ENCODE measurements at regions not wholly inside any gene's neighbourhood (a gene's known extent, or its start where the extent isn't known, plus 50 kb on each side); places are given as distances from the start of the nearest gene placed in this dataset.
"Not testable (repeated sequence)": the region's sequence is repeated elsewhere in the genome, so short reads cannot be mapped to it uniquely, and the experiment has no call there.

GRCh38 chr5:57002959-57003485 lies 51.1 kb upstream of the MIER3 start:
- Histone ChIP-seq H3K36me3 (ENCODE audit: insufficient read depth, low read length) (no peaks in the 10 kb centered on the region), H3K9ac (ENCODE audit: low read length) (no peak overlapping the region), H3K79me2 (ENCODE audit: insufficient read depth, low read length) (no peaks in the 10 kb centered on the region), H4K20me1 (ENCODE audit: insufficient read depth, low read length) (no peaks in the 10 kb centered on the region), H3K4me2 (ENCODE audit: low read length) (no peak overlapping the region), H3K27me3 (ENCODE audit: insufficient read depth, low read length) (no peaks in the 10 kb centered on the region), H2AFZ (ENCODE audit: low read length) (no peak overlapping the region), H3F3A (ENCODE audit: insufficient read depth, low read length) (no peaks in the 10 kb centered on the region), H3K27ac (ENCODE audit: low read depth, low read length, poor library complexity, severe bottlenecking) (no peak overlapping the region), H3K4me1 (ENCODE audit: insufficient read depth, low read length, severe bottlenecking) (no peaks in the 10 kb centered on the region), H3K4me3 (ENCODE audit: low read depth, low read length, poor library complexity, severe bottlenecking) (no peak overlapping the region), H3K9me2 (ENCODE audit: low read depth, low read length) (no peaks in the 10 kb centered on the region), H3K9me3 (ENCODE audit: low read length) (no peaks in the 10 kb centered on the region)
- TF ChIP-seq CTCF (IDR thresholded peaks at IDR 0.05; ENCODE audit: low read length) (no peak), EZH2 (IDR thresholded peaks at IDR 0.05; ENCODE audit: borderline replicate concordance, low read length) (no peak)

GRCh38 chr5:57003566-57003965 lies 51.6 kb upstream of the MIER3 start:
- not testable (repeated sequence) for H3K4me2 ChIP-seq (ENCODE audit: low read length); H3K4me1 ChIP-seq (ENCODE audit: insufficient read depth, low read length, severe bottlenecking); H4K20me1 ChIP-seq (ENCODE audit: insufficient read depth, low read length); H3K9me2 ChIP-seq (ENCODE audit: low read depth, low read length); H3K9me3 ChIP-seq (ENCODE audit: low read length); H3K9ac ChIP-seq (ENCODE audit: low read length); H3K79me2 ChIP-seq (ENCODE audit: insufficient read depth, low read length); H3F3A ChIP-seq (ENCODE audit: insufficient read depth, low read length); H2AFZ ChIP-seq (ENCODE audit: low read length); H3K36me3 ChIP-seq (ENCODE audit: insufficient read depth, low read length); H3K4me3 ChIP-seq (ENCODE audit: low read depth, low read length, poor library complexity, severe bottlenecking); H3K27me3 ChIP-seq (ENCODE audit: insufficient read depth, low read length); H3K27ac ChIP-seq (ENCODE audit: low read depth, low read length, poor library complexity, severe bottlenecking)

- H3K9me3 ChIP-seq (ENCODE audit: low read length): no peaks in the 10 kb centered on the region
- no peaks in the 10 kb centered on the region for H3F3A ChIP-seq (ENCODE audit: insufficient read depth, low read length)
- H3K36me3 ChIP-seq (ENCODE audit: insufficient read depth, low read length): no peaks in the 10 kb centered on the region
- H4K20me1 ChIP-seq (ENCODE audit: insufficient read depth, low read length): no peaks in the 10 kb centered on the region
- no peak for TF ChIP-seq EZH2 (IDR thresholded peaks at IDR 0.05; ENCODE audit: borderline replicate concordance, low read length)
- no peak for TF ChIP-seq CTCF (IDR thresholded peaks at IDR 0.05; ENCODE audit: low read length)
- H3K4me3 ChIP-seq (ENCODE audit: low read depth, low read length, poor library complexity, severe bottlenecking): no peak overlapping the region
- H3K4me1 ChIP-seq (ENCODE audit: insufficient read depth, low read length, severe bottlenecking): no peaks in the 10 kb centered on the region
- H3K9me2 ChIP-seq (ENCODE audit: low read depth, low read length): no peaks in the 10 kb centered on the region
- no peak overlapping the region for H3K27ac ChIP-seq (ENCODE audit: low read depth, low read length, poor library complexity, severe bottlenecking)
- H3K9ac ChIP-seq (ENCODE audit: low read length): no peak overlapping the region
- H2AFZ ChIP-seq (ENCODE audit: low read length): no peak overlapping the region
- no peaks in the 10 kb centered on the region for H3K27me3 ChIP-seq (ENCODE audit: insufficient read depth, low read length)
- H3K4me2 ChIP-seq (ENCODE audit: low read length): no peak overlapping the region
- H3K79me2 ChIP-seq (ENCODE audit: insufficient read depth, low read length): no peaks in the 10 kb centered on the region
Observed at GRCh38 chr5:57004800-57005199, 52.9 kb upstream of the MIER3 start.

- Histone ChIP-seq H4K20me1 (ENCODE audit: insufficient read depth, low read length) (no peaks in the 10 kb centered on the region), H3K36me3 (ENCODE audit: insufficient read depth, low read length) (no peaks in the 10 kb centered on the region), H3K4me1 (ENCODE audit: insufficient read depth, low read length, severe bottlenecking) (no peaks in the 10 kb centered on the region), H3K27me3 (ENCODE audit: insufficient read depth, low read length) (no peaks in the 10 kb centered on the region), H2AFZ (ENCODE audit: low read length) (no peak overlapping the region), H3F3A (ENCODE audit: insufficient read depth, low read length) (no peaks in the 10 kb centered on the region), H3K9me3 (ENCODE audit: low read length) (no peaks in the 10 kb centered on the region), H3K27ac (ENCODE audit: low read depth, low read length, poor library complexity, severe bottlenecking) (no peak overlapping the region), H3K9me2 (ENCODE audit: low read depth, low read length) (no peaks in the 10 kb centered on the region), H3K9ac (ENCODE audit: low read length) (no peak overlapping the region), H3K4me2 (ENCODE audit: low read length) (no peak overlapping the region), H3K79me2 (ENCODE audit: insufficient read depth, low read length) (no peaks in the 10 kb centered on the region), H3K4me3 (ENCODE audit: low read depth, low read length, poor library complexity, severe bottlenecking) (no peak overlapping the region)
- TF ChIP-seq EZH2 (IDR thresholded peaks at IDR 0.05; ENCODE audit: borderline replicate concordance, low read length): no peak
Observed at GRCh38 chr5:57007344-57007743, 55.4 kb upstream of the MIER3 start.
